NCI-H460 (cell line): ENCODE measurements at regions not wholly inside any gene's neighbourhood (a gene's known extent, or its start where the extent isn't known, plus 50 kb on each side); places are given as distances from the start of the nearest gene placed in this dataset.
A peak's percentile ranks its signal among the peaks of the same experiment; 100 is the strongest.
"Not testable (repeated sequence)": the region's sequence is repeated elsewhere in the genome, so short reads cannot be mapped to it uniquely, and the experiment has no call there.

Experiments
- DNase-seq: peaks from one replicate; pipeline ENCODE4 v3.0.0-alpha.2; 2016; ENCODE audit warnings: low read depth; ENCODE audit errors: extremely low read depth

DNA sequence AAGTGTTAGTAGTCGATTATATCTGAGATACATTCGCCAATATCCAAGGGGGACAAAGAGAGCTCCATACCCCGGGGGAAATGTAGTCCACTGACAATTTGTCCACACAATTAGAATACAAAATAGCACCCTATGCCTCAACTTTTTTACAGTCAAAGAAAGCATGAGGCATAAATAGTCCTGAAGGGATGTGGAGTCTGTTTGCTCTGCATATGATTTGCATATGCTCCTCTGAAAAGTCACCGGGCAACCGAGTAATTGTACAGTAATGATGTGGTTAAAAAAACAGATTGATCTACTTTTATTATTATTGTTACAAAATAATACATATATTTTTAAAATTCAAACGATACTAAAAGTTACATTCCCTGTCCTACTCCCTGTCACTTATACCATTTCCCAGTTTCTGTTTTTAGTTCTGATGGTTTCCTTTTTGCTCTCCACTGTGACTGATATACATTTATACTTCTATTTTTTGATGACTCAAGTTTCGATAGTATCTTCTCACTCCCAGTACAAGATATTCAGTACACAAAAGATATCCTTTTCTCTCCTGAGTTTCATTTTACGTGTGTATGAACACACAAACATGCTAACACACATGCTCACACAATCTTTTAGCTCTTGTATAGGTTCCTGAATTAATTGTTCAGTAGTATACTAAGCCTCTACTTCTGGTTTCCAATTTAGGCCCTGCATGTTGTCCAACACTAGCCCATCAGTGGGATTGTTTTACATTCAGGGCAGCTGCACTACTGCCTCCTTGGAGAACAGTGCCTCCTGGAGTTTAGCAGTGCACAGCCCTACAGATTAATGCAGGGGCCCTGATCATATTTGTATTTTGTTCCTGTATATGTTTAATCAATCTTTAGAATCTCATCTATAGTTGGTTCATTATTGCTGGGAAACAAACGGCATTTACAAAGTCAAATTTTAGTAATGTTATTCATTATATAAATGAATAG lies 130.9 kb downstream of the TES start:
- DNase-seq, result no peak

DNA sequence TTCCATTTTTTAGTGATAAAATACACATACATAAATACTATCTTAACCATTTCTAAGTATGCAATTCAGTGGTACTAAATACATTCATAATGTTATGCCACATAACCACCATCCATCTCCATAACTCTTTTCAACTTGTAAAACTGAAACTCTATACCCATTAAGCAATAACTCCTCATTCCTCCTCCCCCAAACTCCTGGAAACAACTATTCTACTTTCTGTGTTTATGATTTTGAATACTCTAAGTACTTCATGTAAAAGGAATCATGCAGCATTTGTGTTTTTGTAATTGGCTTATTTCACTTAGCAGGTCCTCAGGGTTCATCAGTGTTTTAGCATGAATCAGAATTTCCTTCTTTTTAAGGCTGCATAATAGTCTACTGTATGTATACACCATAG lies 131.8 kb downstream of the TES start:
- no peak for DNase-seq

DNA sequence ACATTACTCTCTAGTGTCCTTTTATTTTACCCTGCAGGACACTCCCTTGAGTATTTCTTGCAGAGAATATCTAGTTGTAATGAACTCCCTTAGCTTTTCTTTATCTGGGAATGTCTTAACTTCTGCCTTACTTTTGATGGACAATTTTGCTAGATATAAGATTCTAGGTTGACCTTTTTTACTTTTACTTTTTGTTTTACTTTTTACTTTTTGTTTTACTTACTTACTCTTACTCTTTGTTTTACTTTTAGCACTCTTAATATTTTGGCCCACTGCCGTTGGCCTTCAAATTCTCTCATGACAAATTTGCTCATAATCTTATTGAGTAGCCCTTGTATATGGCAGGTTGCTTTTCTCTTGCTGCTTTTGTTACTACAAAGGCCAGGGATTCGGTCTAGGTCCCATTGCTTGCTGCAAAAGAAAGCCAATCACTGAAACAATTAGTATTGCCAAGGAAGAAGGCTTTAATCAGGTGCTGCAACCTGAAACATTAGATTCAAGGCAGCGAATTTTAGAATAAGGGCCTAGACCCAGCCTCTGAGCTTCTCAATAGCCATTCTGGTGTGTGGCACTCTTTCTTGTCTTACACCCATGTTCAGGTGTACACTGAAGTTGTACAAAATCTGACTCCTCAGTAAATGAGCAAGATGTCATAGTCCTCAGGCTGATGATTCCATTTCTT lies 137.0 kb downstream of the TES start:
- no peak for DNase-seq

DNA sequence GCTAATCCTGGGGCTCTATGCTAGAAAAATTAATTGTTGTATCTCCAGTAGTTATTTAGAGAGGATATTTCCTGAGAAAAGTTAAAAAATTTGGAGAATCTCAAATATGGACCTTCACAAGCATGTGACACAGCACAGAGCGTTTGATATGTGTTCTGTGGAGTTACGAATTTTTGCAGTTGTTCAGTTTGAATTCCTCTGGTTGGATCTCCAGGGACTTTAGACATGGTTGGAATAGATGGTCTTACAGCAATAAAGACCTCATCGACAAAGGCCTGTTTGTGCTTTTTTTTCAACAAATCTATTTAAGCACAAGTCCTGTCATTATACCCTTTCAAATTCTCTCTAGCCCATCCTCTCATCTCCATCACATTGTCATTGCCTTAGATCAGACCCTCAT lies 138.0 kb downstream of the TES start:
- no peak for DNase-seq

DNA sequence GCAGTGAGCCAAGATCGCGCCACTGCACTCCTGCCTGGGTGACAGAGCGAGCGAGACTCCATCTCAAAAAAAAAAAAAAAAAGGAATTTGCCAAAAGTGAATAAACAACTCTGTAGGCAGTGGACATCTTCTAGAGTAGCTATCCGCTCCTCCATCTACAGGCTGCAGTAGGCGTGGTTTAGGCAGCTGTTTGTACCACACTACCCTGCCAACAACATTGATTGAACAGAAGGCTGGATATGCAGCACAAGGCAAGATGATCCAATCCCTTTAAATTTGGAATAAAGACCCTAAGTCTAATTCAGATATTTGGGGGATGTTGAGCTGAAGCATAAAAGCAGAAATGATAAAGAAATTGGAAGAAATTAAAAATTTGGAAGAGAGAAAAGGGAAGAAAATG lies 141.6 kb downstream of the TES start:
- DNase-seq, result no peak

DNA sequence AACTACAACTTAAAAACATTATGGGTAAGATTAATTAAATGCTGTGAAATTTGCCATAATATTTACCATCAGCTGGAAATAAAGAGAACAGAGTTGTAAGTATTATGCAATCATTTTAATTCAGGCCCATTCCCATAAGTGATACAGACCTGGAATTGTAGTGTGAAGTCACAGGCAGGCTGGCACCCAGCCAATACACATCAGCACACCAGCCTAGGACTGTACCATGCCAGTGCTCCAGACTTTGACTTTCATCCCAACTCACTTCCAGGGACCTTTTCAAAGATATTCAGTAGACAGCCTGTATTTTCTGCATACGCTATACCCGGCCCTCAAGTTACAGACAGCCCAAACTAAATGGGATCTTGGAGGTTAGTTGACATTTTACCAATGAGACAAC lies 143.3 kb downstream of the TES start:
- DNase-seq, result peak; percentile 57

DNA sequence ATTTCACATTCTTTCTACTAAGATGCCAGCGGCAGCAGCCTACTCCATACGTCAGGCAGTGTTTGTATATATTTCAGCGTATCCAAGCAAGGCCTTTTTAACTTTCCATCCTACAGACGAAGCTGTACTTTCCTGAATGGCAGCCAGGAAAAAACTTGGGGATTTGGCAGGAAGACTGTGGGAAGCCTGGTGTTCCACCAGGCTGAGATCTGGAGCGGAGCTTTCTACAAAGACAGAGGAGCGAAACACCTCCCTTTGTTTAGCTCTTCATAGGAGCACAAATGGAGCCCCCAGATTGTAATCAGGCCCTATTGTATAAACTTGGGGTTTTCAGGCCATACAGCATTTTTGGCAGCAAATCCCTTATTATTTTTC lies 143.8 kb downstream of the TES start:
- DNase-seq, result peak; percentile 44

DNA sequence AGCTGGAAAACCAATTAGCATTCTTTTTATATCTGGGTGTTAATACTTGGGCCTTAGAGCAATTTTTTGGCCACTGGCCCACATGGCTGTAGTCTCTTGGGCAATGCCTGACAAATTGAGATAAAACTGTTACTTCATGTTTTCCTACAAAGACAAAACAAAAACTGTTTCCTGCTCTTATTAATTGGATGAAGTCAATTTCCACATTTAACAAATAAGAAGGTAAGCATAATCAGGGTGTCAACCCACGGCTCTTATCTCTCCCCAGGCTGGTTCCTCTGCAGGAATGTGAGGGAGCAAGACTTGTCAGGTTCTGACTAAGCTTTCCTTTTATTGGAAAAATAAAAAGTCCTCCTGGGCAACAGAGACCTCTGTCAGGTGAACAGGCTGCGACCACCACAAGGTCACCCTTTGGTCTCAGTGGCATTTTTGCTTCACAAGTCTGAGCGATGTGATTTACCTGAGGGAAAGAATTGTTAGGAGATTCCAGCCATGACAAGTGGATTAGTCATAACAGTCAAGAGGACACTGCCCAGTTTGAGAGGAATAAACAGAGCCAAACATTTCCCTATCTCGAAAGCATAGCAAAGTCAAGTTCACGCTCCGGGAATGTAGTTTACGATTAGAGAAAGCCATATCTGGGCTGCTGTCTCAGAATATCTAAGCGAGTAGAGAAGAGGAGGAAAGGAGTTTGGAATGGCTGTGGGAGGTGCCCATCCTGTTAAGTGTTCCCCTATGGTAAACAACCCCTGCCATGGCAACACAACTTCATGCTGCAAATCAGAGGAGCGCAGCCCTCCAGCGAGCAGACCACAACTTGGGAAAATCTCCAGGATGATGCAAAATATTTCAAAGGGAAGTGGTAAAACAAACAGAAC lies 144.4 kb downstream of the TES start:
- DNase-seq, result peak; percentile 91

DNA sequence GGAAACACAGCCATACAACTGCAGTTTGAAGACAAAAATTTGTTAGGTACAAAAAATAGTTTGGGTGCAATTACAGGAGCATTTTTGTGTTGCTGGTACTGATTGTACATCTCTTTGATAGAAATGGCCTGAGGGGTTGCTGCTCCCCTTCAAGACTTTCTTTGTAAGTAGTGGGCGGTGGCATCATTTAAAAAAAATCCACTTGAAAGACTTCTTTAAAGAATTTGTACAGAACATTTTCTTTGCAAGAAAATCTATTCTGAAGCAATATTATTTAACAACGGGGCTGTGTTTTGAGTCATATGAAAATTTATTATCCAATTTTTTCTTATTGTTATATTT lies 144.1 kb upstream of the CAV2 start:
- DNase-seq, result no peak

DNA sequence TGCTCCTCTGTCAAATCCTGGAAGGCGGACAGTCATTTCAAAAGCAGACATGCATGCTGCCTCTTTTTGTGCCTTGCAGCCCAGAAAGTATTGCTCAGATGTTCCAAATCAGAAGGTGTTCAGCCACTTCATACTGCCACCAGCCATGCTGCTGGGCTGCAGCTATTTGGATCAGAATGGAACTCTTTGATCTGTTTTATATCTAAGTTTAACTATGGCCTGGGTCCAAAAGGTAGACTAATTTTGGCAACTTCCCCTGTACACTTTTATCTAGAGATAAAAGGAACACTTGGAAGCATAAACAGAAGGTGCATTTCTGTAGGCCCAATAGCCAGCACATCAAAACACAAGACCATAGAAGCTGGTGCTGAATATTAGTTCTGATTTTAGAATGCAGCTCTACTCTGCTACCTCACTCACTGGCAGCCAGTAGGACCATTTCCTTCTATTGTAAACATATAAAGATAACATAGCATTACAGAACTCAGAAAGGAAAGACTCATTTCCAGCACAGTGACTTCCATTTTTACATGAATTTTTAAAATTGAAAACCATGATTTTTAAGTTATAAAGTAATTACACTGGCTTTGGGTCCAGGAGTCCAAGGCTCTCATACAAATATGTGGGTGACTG lies 143.1 kb upstream of the CAV2 start:
- no peak for DNase-seq

DNA sequence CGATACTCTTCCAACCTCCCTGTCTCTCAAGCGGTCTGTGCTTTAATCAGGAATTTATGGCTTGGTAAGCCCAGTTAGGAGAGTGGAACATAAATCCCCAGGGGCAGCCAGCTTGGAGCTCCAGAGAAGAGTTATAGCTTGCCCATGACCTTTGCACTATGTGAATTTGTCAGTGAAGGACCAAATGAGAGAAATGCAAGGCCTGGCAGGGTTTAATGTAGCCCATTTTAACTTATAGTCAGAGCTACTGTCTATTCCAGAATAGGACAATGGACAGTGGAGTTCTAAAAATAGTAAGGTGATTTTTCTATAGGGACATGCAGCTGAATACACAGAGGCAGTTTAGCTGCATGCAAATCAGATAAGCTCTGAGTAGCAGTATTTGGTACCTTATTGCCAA lies 142.6 kb upstream of the CAV2 start:
- DNase-seq, result no peak

DNA sequence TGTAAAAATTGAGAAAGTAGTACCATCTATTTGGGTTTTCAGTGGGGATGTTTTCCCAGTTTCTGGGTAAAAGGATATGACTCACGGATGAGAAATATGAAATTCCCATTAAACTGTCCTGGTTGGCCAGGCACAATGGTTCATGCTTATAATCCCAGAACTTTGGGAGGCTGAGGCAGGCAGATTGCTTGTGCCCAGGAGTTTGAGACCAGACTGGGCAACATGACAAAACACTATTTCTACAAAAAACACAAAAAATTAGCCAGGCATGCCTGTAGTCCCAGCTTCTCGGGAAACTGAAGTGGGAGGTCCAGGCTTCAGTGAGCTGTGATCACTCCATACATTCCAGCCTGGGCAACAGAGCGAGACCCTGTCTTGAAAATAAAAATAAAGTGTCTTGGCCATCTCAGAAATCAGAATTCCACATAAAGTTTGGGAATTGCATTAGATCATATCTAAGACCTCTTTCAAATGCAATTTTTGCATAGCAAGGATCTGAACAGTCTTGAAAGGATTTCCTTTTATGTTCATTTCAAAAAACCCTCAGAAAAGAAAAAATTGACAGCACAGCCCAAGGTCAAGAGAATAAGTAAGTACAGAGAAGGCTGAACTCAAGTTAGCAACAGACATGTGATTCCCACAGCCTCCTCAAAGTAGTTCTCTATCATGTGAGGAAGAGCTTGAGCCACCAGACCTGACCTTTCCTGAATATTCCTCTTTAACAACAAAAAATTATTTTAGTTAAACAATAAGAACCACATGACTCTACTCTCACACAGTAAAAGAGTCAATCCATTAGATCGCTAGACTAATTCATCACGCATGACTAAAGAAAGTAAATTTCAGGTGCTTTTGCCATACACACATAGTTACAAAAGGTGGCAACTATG lies 141.5 kb upstream of the CAV2 start:
- DNase-seq, result no peak

DNA sequence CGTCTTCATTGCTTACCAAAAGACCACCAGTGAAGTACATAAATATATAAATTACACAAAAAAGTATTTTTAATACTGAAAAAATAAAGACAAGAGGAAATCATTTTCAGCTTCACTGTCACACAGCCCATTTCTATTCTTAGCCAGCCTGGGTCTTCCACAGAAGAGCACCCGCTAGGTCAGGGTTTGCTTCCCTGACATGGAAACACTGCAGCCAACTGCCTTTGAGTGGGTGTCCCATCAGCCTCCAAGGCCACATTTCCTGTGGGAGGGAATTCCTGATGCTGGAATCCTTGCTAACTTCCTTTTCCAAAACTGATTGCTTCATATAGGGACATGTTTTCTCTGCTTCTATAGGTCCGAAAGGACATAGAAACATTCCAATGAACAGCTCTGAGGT lies 137.8 kb upstream of the CAV2 start:
- no peak for DNase-seq

DNA sequence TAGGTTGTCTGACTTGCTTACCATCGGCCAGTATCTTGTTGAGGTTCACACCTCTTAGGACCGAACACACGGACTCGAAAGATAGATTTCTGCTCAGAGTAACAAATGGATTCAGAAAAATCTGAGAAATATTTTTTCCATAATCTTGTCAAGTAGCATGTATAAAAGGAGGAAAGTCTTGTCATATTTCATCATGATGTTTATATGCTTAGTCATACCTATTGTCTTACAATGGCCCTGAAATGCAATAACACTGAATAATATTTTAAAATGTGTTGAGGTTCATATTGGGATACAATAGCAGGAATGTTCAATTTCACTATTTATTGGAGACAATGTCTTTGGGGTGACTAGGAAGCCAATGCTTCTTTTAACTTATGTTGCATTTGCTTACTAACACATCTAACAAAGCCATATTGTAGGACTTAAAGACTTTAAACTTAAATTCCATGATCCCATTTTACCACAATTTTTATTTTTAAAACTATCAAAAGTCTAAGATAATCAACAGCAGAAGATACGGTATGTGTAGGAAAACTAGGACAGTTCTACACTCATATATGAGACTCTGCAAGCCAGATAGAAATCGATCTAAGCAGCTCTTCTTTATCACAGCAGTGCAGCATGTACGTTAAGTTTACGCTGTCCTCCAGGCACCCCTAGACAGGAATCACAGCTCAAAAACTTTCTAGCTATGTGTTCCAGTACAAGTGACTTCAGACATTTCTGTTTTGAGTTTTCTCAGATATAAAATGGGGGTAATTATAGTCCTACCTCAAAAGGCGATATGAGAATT lies 135.7 kb upstream of the CAV2 start:
- no peak for DNase-seq

DNA sequence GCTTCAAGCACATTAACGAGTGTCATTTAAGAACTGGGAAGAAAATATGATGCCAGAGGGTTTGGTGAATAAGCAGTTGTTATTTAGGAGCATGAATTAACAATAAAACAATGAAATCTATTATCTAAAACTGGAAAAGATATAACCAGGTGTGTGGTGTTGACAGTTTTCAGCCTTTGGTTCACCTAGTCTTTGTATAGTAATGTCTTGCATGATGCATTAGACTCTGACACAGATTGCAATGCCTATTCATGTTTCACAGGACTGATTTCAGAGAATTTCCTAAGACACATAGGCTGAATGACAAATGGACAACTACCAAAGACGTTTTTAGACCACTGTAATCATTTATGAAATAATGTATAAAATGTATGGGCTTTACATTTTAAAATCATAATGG lies 135.1 kb upstream of the CAV2 start:
- DNase-seq, result no peak

DNA sequence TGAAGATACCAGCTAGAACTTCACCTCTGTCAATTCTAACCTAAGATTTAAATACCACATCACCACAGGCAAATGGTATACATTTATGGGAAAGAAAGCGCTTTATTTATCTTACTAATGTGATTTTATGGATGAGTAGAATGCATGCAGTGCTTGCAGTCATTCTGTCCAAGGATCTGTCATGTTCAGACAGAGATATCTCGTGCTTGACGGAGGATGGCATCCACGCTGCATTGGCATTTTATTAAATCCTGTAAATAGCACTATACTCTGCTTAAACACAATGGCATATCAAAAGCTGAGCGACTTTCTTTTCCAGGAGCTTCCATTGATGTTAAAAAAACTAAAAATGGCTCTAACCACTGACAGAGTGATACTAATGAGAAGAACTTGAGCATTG lies 133.7 kb upstream of the CAV2 start:
- no peak for DNase-seq

DNA sequence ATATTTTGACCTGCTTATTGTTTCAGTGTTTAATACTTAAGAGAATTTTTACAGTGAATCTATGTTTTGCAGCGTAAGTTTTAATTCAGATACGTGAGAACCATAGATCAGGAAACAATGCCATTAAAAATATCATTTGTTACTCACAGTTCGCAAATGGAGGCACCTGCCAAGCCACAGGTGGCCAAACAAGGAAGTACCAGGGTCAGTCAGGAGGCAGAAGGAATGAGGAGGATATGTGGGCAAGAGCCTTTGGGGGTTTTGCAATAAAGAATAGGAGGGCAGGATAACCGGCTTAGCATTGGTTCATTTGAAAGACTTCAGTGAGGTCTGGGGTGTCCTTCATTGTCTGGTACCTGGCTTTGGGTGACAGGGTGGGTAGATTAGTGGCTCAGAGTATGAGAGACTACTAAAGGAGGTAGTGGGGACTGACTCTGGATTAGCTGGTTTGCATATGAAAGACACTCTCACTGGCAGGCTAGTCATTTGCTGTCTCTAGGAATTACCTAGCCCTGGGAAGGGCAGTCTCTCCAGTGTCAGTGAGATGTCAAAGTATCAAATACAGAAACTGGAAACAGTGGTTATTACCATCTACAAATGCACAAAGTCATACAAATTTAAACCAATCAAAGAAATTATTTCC lies 132.2 kb upstream of the CAV2 start:
- DNase-seq, result no peak

DNA sequence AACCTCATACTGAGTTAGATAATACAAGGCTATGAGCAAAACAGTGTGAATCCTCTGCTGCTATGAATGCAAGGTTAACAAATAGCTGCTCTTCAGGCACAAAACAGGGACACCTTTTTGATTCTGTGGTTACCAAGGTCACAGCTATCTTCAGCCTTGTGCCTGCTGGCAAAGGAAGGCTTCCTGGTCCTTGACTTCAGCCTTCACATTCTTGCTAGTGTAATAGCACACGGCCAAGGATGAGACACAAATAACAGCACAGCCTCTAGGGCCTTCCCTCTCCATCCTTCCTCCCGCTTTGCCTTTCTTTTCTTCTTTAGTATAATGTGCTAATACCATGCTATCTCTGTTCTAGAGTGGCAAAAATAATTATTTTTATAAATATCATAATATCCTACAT lies 130.6 kb upstream of the CAV2 start:
- no peak for DNase-seq

DNA sequence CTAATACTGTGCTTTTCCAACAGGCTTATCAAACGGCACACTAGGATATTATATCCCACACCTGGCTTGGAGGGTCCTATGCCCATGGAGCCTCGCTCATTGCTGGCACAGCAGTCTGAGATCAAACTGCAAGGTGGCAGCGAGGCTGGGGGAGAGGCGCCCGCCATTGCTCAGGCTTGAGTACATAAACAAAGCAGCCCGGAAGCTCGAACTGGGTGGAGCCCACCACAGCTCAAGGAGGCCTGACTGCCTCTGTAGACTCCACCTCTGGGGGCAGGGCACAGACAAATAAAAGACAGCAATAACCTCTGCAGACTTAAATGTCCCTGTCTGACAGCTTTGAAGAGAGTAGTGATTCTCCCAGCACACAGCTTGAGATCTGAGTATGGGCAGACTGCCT lies 128.0 kb upstream of the CAV2 start:
- DNase-seq, result not testable (repeated sequence)
